ENCODE measurements at regions not wholly inside any gene's neighbourhood (a gene's known extent, or its start where the extent isn't known, plus 50 kb on each side); places are given as distances from the start of the nearest gene placed in this dataset.
"Not testable (repeated sequence)": the region's sequence is repeated elsewhere in the genome, so short reads cannot be mapped to it uniquely, and the experiment has no call there.

GRCh38 chr1:213600879-213601278 is 386.9 kb upstream of the PROX1 start:
- peak; percentile 7 for DNase-seq

DNA sequence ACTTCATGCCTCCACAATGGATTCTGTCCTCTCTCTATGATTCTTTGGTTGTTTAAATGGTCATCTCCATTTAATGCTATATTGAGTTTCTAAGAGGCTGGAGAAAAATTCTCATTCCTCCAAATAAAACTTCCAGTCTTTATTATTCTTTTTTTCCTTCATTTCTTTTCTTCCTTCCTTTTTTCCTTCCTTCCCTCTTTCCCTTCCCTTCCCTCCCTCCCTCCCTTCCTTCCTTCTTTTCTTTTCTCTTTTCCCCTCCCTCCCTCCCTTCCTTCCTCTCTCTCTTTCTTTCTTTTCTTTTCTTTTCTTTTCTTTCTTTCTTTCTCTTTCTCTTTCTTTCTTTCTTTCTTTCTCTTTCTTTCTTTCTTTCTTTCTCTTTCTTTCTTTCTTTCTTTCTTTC is 386.1 kb upstream of the PROX1 start:
- not testable (repeated sequence) for DNase-seq

DNA sequence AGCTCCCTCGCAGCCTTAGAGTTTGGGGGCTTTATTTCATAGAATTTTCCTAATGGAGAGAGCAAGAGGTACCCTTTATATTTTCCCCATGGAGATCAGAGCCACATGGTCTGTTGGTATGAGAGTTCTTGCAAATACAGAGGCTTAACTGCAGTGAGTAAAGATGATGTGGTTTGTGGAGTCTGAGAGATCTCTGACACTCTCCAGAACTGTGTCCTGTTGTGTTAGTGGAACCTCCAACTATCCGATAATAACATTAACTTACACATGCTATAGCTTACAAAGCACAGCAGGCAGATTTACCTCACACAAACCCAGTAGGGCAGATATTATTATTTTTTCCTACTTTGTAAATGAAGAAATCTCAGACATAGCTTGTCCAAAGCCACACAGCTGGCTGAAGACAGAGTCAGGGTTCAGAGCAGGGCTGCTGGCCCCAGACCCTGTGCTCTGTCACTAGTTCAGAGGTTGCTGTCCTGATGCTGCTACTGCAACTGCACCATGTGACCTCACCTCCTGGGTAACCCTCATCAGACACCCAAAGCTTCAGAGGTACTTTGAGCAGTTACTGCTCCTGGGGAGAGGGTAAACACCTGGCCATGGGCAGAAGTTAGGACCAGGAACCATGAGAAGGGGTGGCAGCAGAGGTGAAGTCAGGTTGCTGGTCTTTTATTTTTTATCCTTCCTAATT is 384.8 kb upstream of the PROX1 start:
- DNase-seq: no peak

DNA sequence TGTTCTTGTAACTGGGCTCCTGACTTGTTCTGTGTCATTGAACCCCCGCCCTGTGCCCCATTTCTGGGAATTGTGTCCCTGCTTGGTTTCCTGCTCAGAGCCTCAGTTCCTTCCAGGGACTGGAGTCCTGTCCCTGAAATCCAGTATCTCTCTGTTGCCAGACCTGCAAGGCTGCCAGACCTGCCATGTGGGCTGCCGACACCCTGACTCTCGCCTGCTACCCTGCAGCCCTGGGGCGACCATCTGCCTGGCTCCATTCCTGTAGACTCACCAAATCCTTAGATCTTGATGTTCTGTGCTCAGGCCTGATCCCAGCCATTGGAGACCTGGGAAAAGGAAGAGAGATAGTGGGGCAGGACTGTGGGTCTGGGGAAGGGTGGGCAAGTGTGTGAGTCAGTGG is 383.3 kb upstream of the PROX1 start:
- no peak for DNase-seq

- no peak for DNase-seq
These were observed 382.0 kb upstream of the PROX1 start for GRCh38 chr1:213605732-213606131.

- DNase-seq: no peak
These were observed 381.4 kb upstream of the PROX1 start for GRCh38 chr1:213606252-213606820.

- no peak for DNase-seq
These were observed 374.2 kb upstream of the PROX1 start for GRCh38 chr1:213613549-213613948.

DNA sequence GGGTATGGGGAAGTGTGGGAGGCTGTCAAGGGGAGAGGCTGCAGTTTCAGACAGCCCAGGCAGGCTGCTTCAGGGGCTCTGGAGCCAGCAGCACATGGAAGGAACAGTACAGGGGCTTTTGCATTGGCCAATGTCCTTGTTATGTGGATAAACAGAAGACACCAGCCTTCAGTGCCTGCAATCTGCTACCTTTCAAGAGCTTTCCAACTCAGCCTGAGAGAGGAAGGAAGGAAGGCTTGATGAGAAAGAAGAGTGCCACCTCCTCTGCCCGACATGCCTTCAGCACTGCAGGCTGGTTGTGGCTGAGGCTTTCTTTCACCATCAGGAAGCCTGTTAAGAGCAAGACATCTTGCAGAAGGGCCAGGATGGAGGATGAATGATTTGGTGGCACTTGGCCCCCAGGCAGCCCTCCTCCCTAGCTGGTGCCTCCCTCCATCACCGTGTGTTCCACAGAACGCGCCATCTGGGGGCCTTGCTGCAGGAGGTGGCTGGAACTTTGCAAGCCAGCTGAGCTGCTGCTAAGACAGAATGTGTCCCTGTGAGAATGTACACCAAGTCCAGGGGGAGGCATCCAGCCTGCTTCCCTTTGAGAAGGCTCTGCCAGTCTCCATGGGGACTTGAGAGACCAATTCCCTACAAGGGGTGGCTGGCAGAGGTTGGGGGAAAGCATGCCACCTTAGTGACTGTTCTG is 372.4 kb upstream of the PROX1 start:
- DNase-seq: no peak

DNA sequence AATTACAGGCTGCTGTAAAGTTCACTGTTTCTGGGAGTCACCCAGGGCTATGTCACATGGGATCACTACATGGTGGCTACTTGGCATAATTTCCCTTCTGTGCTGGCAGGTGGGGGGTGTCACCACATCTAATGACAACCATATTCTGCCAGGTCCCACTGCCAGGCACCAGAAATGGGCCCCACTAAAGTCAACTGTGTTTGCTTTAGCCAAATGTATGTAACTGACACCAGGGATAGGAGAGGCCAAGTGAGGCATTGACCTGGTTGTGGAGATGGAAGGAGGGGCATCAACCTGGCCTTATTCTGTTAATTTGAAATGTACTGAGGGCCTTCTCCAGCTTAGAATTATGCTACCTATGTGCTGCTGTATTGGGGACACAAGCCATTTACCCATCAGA is 370.6 kb upstream of the PROX1 start:
- no peak for DNase-seq

DNA sequence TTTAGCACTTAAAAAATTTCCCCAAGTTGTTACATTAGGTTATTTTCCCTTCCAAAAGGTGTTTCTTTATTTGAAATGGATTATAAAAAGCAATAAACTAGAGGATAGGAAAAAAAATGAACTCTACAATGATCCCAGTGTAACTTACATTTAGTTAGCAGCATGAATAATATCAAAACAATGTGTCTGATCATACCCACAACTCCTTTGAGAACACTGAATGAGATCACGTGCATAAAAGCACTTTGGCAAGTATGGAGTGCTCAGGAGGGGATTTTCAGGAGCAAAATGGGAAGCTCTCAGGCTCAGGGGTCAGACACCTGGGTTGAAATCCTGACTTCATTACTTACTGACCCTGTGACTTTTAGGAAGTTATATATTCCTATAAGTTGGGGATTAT is 369.7 kb upstream of the PROX1 start:
- DNase-seq: no peak

DNA sequence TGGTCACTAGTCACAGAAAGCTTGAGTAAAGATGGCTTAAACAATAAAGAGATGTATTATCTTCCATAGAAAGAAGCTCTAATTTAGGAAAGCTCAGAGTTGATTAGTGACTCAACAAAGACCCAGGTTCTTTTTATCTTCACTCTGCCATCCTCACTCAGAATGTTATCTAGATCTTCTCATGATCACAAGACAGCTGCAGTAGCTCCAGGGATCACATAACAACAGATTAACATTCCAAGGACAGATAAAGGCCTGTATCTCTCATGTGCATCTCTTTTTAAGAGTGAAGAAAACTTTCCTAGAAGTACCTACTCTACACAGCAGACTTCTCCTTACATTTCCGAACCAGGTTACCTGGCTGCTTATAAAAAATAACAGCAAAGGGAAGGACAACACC is 368.7 kb upstream of the PROX1 start:
- DNase-seq: no peak

DNA sequence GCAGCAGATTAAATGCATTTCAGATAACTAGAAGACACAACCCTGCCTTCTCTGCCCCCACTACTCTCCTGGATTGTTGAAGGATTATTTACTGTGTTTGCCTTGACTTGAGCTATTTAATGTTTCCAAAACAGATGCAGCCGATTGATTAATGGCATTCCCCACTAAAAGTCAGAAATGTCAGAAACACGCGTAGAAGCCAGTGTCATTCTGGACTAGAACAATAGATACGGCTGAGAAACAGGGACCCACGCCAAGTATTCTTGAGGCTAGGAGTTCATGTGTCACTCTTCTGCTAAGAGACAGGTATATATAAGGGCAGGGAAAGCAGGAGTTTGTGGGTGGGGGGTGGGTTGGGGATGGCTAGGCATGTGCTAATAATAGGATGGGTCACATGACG is 366.7 kb upstream of the PROX1 start:
- DNase-seq: no peak

DNA sequence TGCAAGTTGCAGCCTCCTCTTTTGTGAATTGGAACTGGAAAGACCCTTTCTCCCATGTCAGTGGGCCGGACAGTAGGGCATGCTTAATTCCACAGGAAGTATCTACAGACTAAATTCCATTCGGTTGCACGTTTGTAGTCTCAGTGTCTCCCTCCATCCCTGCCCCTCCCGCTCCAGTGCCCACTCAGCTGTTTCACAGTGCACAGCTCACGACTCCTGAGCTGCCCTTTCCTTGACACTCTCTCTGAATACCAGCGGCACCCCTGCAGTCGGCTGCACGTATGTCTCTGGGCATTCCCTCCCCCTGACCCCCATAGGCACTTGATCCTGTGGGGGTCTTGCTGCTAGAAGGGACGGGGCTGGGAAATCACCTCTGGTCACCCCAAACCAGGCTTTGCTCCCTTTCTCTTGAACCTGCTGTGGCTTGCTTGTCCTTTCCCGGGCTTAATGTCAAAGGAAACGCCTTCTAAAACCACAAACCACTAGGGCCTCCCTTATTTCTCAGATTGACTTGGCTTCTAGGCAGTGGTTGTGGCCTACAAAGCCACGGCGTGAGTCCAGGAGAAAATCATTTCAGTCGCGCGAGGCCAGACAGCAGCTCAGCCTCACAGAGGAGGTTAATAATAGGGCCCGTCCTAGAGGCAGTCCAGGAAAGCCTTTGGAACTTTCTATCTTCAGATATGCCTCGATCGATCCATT is 365.3 kb upstream of the PROX1 start:
- DNase-seq: no peak

GRCh38 chr1:213623064-213623581 is 364.6 kb upstream of the PROX1 start:
- no peak for DNase-seq

DNA sequence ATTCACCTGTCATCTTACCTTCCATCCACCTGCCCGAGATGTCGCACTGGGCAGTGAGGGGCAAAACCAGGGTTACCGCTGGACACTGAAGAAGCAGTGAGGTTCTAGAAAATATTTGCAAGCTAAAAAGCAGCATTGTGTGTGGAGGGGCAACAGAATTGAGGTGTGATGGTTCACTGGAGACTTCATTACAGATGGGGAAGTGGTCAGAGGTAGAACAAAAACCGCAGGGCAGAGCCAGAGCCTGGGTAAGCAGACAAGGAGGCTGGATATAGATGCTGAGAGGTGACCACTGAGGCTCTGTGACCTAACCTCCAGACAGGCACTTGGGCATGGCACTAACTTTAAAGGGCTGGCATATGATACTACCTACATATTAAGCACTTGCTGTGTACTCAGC is 363.9 kb upstream of the PROX1 start:
- DNase-seq: no peak

DNA sequence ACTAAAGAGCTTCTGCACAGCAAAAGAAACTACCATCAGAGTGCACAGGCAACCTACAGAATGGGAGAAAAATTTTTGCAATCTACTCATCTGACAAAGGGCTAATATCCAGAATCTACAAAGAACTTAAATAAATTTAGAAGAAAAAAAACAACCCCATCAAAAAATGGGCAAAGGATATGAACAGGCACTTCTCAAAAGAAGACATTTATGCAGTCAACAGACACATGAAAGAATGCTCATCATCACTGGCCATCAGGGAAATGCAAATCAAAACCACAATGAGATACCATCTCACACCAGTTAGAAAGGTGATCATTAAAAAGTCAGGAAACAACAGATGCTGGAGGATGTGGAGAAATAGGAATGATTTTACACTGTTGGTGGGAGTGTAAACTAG is 351.0 kb upstream of the PROX1 start:
- DNase-seq: not testable (repeated sequence)

DNA sequence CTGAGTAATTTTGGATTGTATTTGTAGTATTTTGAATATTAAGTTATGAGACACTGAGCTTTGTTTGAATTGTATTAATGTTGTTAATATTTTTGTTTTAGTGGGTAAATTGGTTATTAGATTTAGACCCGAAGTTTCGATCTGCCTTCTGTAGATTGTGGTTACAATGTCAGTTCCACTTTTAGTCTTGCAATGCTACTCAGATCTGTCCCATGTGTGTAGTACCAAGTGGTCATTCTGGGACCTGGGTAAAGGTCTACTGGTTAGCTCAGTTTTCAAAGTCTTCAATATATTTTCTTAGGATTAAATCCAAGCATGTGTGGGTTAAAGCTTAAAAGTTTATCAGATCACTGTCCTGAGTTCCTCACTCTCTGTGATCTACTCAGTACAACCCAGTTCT is 346.5 kb upstream of the PROX1 start:
- DNase-seq: no peak

DNA sequence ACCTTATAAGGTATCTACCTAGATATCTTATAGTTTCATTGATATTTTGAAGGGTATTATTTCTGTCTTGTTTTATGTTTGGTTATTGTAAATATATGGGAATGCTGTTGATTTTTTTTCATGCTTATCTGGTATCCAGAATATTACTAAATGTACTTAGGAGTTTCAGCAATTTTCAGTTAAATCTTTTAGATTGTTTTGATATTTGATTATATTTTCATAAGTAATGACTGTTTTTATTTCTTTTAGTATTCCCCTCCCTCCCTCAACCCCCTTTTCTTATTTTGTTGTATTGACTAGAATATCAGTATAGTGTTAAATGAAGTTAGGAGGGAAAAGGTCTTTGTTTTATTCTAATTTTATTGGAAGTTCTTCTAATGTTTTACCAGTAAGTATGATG is 344.4 kb upstream of the PROX1 start:
- DNase-seq: no peak

GRCh38 chr1:213647864-213648650 is 339.7 kb upstream of the PROX1 start:
- DNase-seq: no peak

DNA sequence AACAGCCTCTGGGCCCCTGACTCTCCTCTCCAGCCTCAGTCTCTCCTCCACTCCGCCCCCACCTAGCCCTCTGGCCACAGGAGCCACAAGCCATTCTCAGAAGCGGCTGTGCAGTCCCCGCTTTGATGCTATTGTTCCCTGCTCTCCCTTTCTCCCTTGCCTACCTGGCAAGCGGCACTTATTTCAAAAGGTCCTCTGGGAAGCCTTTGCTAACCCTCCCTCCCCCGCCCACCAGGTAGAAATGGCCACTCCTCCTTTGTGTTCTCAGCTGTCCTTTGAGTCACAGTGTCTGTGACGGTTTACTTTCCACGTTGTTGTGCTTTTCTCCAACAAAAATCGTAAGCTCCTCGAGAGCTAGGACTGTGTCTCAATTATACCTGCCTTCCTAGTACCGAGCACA is 338.4 kb upstream of the PROX1 start:
- no peak for DNase-seq

DNA sequence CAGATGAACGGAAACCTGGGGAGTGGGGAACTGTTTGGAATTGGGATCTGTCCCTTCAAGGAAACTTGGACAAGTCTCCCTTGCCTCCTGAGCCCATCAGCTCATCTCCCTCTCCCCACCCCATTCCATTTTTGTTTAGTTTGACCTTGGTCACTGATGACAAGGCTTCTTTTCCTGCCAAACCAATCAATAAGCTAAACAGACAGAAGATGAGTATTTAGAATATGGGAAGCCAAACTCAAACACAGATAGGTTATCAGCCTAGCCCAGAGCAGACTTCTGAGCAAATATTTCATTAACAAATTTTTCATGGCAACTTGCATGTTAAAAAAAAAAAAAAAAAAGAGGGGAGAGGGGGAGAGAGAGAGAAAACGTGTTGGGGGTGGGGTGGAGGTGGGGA is 337.2 kb upstream of the PROX1 start:
- no peak for DNase-seq

DNA sequence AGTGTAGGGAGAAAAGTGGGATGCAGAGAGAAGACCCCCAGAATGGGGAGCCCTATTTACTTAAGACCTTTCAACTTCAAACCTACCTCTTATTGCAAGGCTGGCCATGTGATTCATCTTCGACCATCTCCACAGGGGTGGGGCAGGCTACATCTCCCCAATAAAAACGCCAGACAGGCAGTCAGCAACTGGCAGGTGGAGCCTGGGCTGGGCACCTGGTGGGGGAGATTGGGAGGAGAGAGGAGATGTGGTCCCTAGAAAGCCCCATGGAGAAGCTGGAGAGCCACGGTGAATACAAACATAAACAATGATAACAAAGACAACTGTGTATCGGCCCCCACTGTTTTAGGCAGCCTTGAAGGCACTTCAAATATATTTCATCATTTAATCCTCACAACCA is 336.7 kb upstream of the PROX1 start:
- no peak for DNase-seq

DNA sequence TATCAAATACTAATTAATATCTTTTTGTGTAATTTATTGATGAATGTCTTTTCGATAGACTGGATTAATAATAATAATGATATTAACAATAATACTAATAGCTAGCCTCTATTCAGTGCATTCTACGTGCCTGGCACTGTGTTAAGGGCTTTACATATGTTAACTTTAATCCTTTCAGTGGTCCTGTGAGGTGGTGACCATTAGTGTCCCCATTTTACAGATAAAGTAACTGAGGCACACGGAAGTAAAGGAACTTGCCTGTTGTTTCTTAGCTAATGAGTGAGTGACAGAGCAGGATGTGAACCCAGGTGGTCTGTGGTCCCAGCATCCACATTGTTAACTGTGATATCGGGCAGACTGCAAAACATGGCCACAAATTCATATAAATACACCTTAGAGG is 335.7 kb upstream of the PROX1 start:
- no peak for DNase-seq
